ENCODE measurements at regions not wholly inside any gene's neighbourhood (a gene's known extent, or its start where the extent isn't known, plus 50 kb on each side); places are given as distances from the start of the nearest gene placed in this dataset.

DNA sequence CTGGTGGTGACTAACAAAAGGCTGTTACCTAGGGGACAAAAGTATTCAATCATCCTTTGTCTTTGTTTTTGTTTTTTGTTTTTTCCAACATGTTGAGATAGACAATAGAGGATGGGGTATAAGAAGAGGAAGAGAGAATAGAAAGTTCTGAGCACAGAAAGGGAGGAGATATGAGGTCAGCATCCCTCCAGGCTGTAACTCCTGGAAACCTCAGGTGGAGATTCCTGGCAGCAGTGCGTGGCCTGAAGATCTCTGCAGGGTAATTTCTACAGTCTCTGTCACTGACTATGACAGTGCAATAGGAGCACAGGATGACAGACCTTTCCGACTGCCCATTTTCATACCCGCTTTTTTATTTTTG is 112.1 kb downstream of the ADRB2 start:
- H3K4me1 Mint-ChIP-seq, result peaks cover 9% of the 10 kb centered on the region
- H3K27ac ChIP-seq (ENCODE audit: low read depth in 1 of 2, low read length in 2 of 2), result no peak overlapping the region
- H4K20me1 ChIP-seq (ENCODE audit: insufficient read depth, low read length), result no peaks in the 10 kb centered on the region
- no peak overlapping the region for H3K9ac ChIP-seq (ENCODE audit: insufficient read depth, low read length, poor library complexity, severe bottlenecking)
- no peaks in the 10 kb centered on the region for H3K36me3 ChIP-seq (replicated peaks in 1 of 2; ENCODE audit: control insufficient read depth in 1 of 2, insufficient read depth in 2 of 2, low read length in 2 of 2)
- no peaks in the 10 kb centered on the region for H3K79me2 ChIP-seq (ENCODE audit: insufficient read depth, low read length)
- no peak overlapping the region for H3K4me3 Mint-ChIP-seq
- no peak overlapping the region for H3K4me2 ChIP-seq (replicated peaks; ENCODE audit: extremely low read depth, low read length, poor library complexity, severe bottlenecking)
- no peaks in the 10 kb centered on the region for H3K36me3 Mint-ChIP-seq
- H3K9me3 Mint-ChIP-seq, result peaks cover 0 to 4% (median 1%) of the 10 kb centered on the region in 7 donors
- no peaks in the 10 kb centered on the region for H3K4me1 ChIP-seq (ENCODE audit: control insufficient read depth in 1 of 2, insufficient read depth in 2 of 2, low read length in 2 of 2)
- no peaks in the 10 kb centered on the region for H3K9me3 ChIP-seq (replicated peaks in 1 of 2; ENCODE audit: control insufficient read depth in 1 of 2, insufficient read depth in 1 of 2, low read length in 2 of 2)
- WGBS (ENCODE audit: insufficient coverage), result 81% methylated on average over 3 of the region's 3 CpGs
- DNase-seq, result no peak
- H3K27ac Mint-ChIP-seq, result no peak overlapping the region
- intact Hi-C loops (cut with micrococcal nuclease), result no loop called here
- H3K4me3 ChIP-seq (replicated peaks in 1 of 3; ENCODE audit: low read depth in 2 of 3, low read length in 3 of 3), result no peak overlapping the region
- H3K27me3 Mint-ChIP-seq (ENCODE audit: low read depth in 3 of 3), result peaks cover 0 to 4% (median 0%) of the 10 kb centered on the region in 3 donors
- TF ChIP-seq CTCF (IDR thresholded peaks at IDR 0.05), result no peak
- no peak overlapping the region for H2AFZ ChIP-seq (ENCODE audit: insufficient read depth, low read depth, low read length, poor library complexity, severe bottlenecking)
- no peaks in the 10 kb centered on the region for H3K27me3 ChIP-seq (ENCODE audit: control insufficient read depth in 2 of 2, insufficient read depth in 2 of 2, low read length in 2 of 2)

GRCh38 chr5:148939676-148940075 is 113.3 kb downstream of the ADRB2 start:
- Histone ChIP-seq H3K27me3 (ENCODE audit: control insufficient read depth in 2 of 2, insufficient read depth in 2 of 2, low read length in 2 of 2) (no peaks in the 10 kb centered on the region), H3K27ac (ENCODE audit: low read depth in 1 of 2, low read length in 2 of 2) (no peak overlapping the region), H3K36me3 (replicated peaks in 1 of 2; ENCODE audit: control insufficient read depth in 1 of 2, insufficient read depth in 2 of 2, low read length in 2 of 2) (no peaks in the 10 kb centered on the region), H3K4me3 (replicated peaks in 1 of 3; ENCODE audit: low read depth in 2 of 3, low read length in 3 of 3) (no peak overlapping the region), H4K20me1 (ENCODE audit: insufficient read depth, low read length) (no peaks in the 10 kb centered on the region), H3K4me2 (replicated peaks; ENCODE audit: extremely low read depth, low read length, poor library complexity, severe bottlenecking) (no peak overlapping the region), H3K9me3 (replicated peaks in 1 of 2; ENCODE audit: control insufficient read depth in 1 of 2, insufficient read depth in 1 of 2, low read length in 2 of 2) (no peaks in the 10 kb centered on the region), H3K79me2 (ENCODE audit: insufficient read depth, low read length) (no peaks in the 10 kb centered on the region), H2AFZ (ENCODE audit: insufficient read depth, low read depth, low read length, poor library complexity, severe bottlenecking) (no peak overlapping the region), H3K4me1 (ENCODE audit: control insufficient read depth in 1 of 2, insufficient read depth in 2 of 2, low read length in 2 of 2) (no peaks in the 10 kb centered on the region), H3K9ac (ENCODE audit: insufficient read depth, low read length, poor library complexity, severe bottlenecking) (no peak overlapping the region)
- DNase-seq, result no peak
- H3K27ac Mint-ChIP-seq, result no peak overlapping the region
- H3K4me1 Mint-ChIP-seq, result no peaks in the 10 kb centered on the region
- intact Hi-C loops (cut with micrococcal nuclease), result no loop called here
- WGBS (ENCODE audit: insufficient coverage), result no CpG with 5 or more reads among the region's 1 CpG
- TF ChIP-seq CTCF (IDR thresholded peaks at IDR 0.05), result no peak
- no peak overlapping the region for H3K4me3 Mint-ChIP-seq
- H3K27me3 Mint-ChIP-seq (ENCODE audit: low read depth in 3 of 3), result peaks cover 0 to 4% (median 0%) of the 10 kb centered on the region in 3 donors
- H3K9me3 Mint-ChIP-seq, result peaks cover 0 to 6% (median 2%) of the 10 kb centered on the region in 7 donors
- H3K36me3 Mint-ChIP-seq, result no peaks in the 10 kb centered on the region
